HEK293 (cell line): ENCODE measurements at regions not wholly inside any gene's neighbourhood (a gene's known extent, or its start where the extent isn't known, plus 50 kb on each side); places are given as distances from the start of the nearest gene placed in this dataset.

Source experiments
- CTCF ChIA-PET: fragments of 350-600 bp; formaldehyde crosslinking; extraction: SDS; loops from one replicate; lab custom pipeline; 2021; ENCODE audit warnings: antibody characterized with exemption; lab: Yijun Ruan, JAX
- POLR2A ChIA-PET: fragments of 300-600 bp; formaldehyde crosslinking; extraction: SDS; loops from one replicate; lab custom pipeline; 2020; ENCODE audit warnings: antibody characterized with exemption, inconsistent platforms; lab: Yijun Ruan, JAX
- H3K27ac ChIP-seq: fragments of 200-500 bp; sonication (Bioruptor generic); 2 replicates; pipeline ENCODE4 v1.5.1; 2014; ENCODE audit warnings: low read depth, low read length, control low read depth, inconsistent platforms; ENCODE audit errors: extremely low read depth
- H3K36me3 ChIP-seq, 2 experiments: fragments of 200-500 bp in 1 of 2; sonication (Bioruptor generic) in 1 of 2; 1 replicate in 1 of 2; 2 replicates in 1 of 2; pipeline ENCODE4 v1.5.1; 2014 to 2017; ENCODE audit warnings: inconsistent platforms in 2 of 2, low read length in 2 of 2; ENCODE audit not compliant: control insufficient read depth in 2 of 2, insufficient read depth in 1 of 2
- H3K4me1 ChIP-seq: fragments of 200-500 bp; sonication (Bioruptor generic); 2 replicates; pipeline ENCODE4 v1.5.1; 2014; ENCODE audit warnings: mild to moderate bottlenecking, low read length, inconsistent platforms; ENCODE audit not compliant: control insufficient read depth, insufficient read depth
- H3K4me3 ChIP-seq: 2 replicates; pipeline ENCODE4 v1.5.1; 2011; ENCODE audit warnings: low read depth, mild to moderate bottlenecking, control low read depth, low read length, moderate library complexity
- H3K9me3 ChIP-seq: fragments of 200-500 bp; sonication (Bioruptor generic); 2 replicates; pipeline ENCODE4 v1.5.1; 2014; ENCODE audit warnings: low read depth, low read length, inconsistent platforms; ENCODE audit not compliant: control insufficient read depth, insufficient read depth
- GLIS2 ChIP-seq: fragments of 450-650 bp; formaldehyde crosslinking; IDR thresholded peaks from 2 replicates; pipeline ENCODE4 v1.5.1; 2016; ENCODE audit warnings: missing biosample characterization, missing genetic modification characterization
- HOXD13 ChIP-seq: sonication (generic); formaldehyde crosslinking; IDR thresholded peaks from 2 replicates; pipeline ENCODE4 v1.8.0; 2022; ENCODE audit warnings: missing genetic modification reagents, borderline replicate concordance
- IKZF3 ChIP-seq: fragments of 450-650 bp; IDR thresholded peaks from 2 replicates; pipeline ENCODE4 v1.5.0; 2018; ENCODE audit warnings: missing biosample characterization, mild to moderate bottlenecking, missing genetic modification characterization, moderate library complexity
- MEIS1 ChIP-seq: sonication (generic); formaldehyde crosslinking; IDR thresholded peaks from 2 replicates; pipeline ENCODE4 v1.8.1; 2022; ENCODE audit warnings: missing genetic modification reagents, mild to moderate bottlenecking, borderline replicate concordance
- OSR2 ChIP-seq: fragments of 450-650 bp; formaldehyde crosslinking; IDR thresholded peaks from 2 replicates; pipeline ENCODE4 v1.5.1; 2016; ENCODE audit warnings: missing biosample characterization, missing genetic modification characterization
- ZBTB20 ChIP-seq: fragments of 450-650 bp; formaldehyde crosslinking; IDR thresholded peaks from 2 replicates; pipeline ENCODE4 v1.5.1; 2016; ENCODE audit warnings: missing biosample characterization, missing genetic modification characterization
- ZEB2 ChIP-seq: fragments of 450-650 bp; formaldehyde crosslinking; IDR thresholded peaks from 2 replicates; pipeline ENCODE4 v1.5.1; 2016; ENCODE audit warnings: missing biosample characterization, missing genetic modification characterization
- ZNF132 ChIP-seq: fragments of 450-650 bp; formaldehyde crosslinking; IDR thresholded peaks from 2 replicates; pipeline ENCODE4 v1.5.1; 2017; ENCODE audit warnings: missing biosample characterization, missing genetic modification characterization, borderline replicate concordance
- ZNF155 ChIP-seq: fragments of 450-650 bp; formaldehyde crosslinking; IDR thresholded peaks from 2 replicates; pipeline ENCODE4 v1.5.1; 2016; ENCODE audit warnings: missing biosample characterization, missing genetic modification characterization
- ZNF24 ChIP-seq: fragments of 450-650 bp; formaldehyde crosslinking; IDR thresholded peaks from 2 replicates; pipeline ENCODE4 v1.5.1; 2016; ENCODE audit warnings: missing biosample characterization, missing genetic modification characterization
- ZNF473 ChIP-seq: fragments of 450-650 bp; formaldehyde crosslinking; IDR thresholded peaks from 2 replicates; pipeline ENCODE4 v1.5.1; 2017; ENCODE audit warnings: missing biosample characterization, missing genetic modification characterization
- ZNF558 ChIP-seq: fragments of 450-650 bp; formaldehyde crosslinking; IDR thresholded peaks from 2 replicates; pipeline ENCODE4 v1.5.1; 2016; ENCODE audit warnings: missing biosample characterization, missing genetic modification characterization
- ZNF585B ChIP-seq: fragments of 450-650 bp; formaldehyde crosslinking; IDR thresholded peaks from 2 replicates; pipeline ENCODE4 v1.5.1; 2016; ENCODE audit warnings: missing biosample characterization, missing genetic modification characterization
- ZNF596 ChIP-seq: fragments of 450-650 bp; IDR thresholded peaks from 2 replicates; pipeline ENCODE4 v1.5.0; 2018; ENCODE audit warnings: missing biosample characterization, mild to moderate bottlenecking, missing genetic modification characterization, moderate library complexity
- ZNF658 ChIP-seq: fragments of 450-650 bp; formaldehyde crosslinking; IDR thresholded peaks from 2 replicates; pipeline ENCODE4; 2016; ENCODE audit warnings: missing biosample characterization, missing genetic modification characterization
- ZNF670 ChIP-seq: fragments of 450-650 bp; formaldehyde crosslinking; IDR thresholded peaks from 2 replicates; pipeline ENCODE4 v1.5.1; 2016; ENCODE audit warnings: missing biosample characterization, missing genetic modification characterization, low read depth
- ZNF677 ChIP-seq: fragments of 450-650 bp; IDR thresholded peaks from 2 replicates; pipeline ENCODE4 v1.5.0; 2018; ENCODE audit warnings: missing biosample characterization, mild to moderate bottlenecking, missing genetic modification characterization, moderate library complexity
- ZNF785 ChIP-seq: fragments of 450-650 bp; formaldehyde crosslinking; IDR thresholded peaks from 2 replicates; pipeline ENCODE4 v1.5.1; 2016; ENCODE audit warnings: missing biosample characterization, missing genetic modification characterization
- TF ChIP-seq, protein P1 (sequence below): fragments of 450-650 bp; formaldehyde crosslinking; IDR thresholded peaks from 2 replicates; pipeline ENCODE4 v1.5.1; 2016; ENCODE audit warnings: missing biosample characterization, missing genetic modification characterization
- TF ChIP-seq, protein P2 (sequence below): fragments of 450-650 bp; formaldehyde crosslinking; IDR thresholded peaks from 2 replicates; pipeline ENCODE4 v1.5.1; 2017; ENCODE audit warnings: missing biosample characterization, missing genetic modification characterization
- TF ChIP-seq, protein P3 (sequence below): fragments of 450-650 bp; formaldehyde crosslinking; IDR thresholded peaks from 2 replicates; pipeline ENCODE4 v1.5.1; 2016; ENCODE audit warnings: missing biosample characterization, missing genetic modification characterization
- TF ChIP-seq, protein P4 (sequence below): fragments of 450-650 bp; formaldehyde crosslinking; IDR thresholded peaks from 2 replicates; pipeline ENCODE4 v1.5.1; 2016; ENCODE audit warnings: missing biosample characterization, missing genetic modification characterization

DNA sequence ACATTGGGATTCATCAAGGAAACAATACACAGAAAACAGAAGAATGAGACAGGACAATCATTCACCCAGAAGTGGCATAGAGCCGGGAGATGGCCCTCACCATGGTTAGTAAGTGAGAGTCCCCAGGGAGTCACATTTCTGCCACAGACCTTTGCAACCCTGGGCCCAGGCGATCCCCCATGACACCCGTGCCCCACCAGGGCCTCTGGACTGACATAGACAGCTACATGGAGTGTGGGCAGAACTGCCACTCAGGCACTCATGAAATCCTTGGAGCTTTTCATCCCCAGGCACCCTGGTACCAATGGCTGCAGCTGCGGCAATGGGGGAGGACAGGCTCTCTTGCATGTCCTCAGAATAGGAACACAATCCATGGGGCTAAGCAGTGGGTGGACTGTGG lies 174.5 kb upstream of the TRPC4 start:
- Histone ChIP-seq H3K4me3 (no peak overlapping the region), H3K9me3 (no peaks in the 10 kb centered on the region), H3K4me1 (no peaks in the 10 kb centered on the region), H3K36me3 (no peaks in the 10 kb centered on the region), H3K27ac (no peak overlapping the region)
- ChIA-PET CTCF (interaction anchor here (1.5 kb wide), 1 partner anchor 403 kb away, joined by 6 read pairs; no protein-coding TSS in a partner anchor), POLR2A (no interaction called here)
- TF ChIP-seq MEIS1 (CRISPR knock-in tag) (no peak), IKZF3 (tag by site-specific recombination) (no peak), ZNF677 (tag by site-specific recombination) (no peak), ZNF558 (tag by site-specific recombination) (no peak), ZNF658 (no peak), HOXD13 (CRISPR knock-in tag) (no peak)
- TF ChIP-seq, protein P1, sequence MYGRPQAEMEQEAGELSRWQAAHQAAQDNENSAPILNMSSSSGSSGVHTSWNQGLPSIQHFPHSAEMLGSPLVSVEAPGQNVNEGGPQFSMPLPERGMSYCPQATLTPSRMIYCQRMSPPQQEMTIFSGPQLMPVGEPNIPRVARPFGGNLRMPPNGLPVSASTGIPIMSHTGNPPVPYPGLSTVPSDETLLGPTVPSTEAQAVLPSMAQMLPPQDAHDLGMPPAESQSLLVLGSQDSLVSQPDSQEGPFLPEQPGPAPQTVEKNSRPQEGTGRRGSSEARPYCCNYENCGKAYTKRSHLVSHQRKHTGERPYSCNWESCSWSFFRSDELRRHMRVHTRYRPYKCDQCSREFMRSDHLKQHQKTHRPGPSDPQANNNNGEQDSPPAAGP (tag by site-specific recombination) = no peak
- TF ChIP-seq, protein P2, sequence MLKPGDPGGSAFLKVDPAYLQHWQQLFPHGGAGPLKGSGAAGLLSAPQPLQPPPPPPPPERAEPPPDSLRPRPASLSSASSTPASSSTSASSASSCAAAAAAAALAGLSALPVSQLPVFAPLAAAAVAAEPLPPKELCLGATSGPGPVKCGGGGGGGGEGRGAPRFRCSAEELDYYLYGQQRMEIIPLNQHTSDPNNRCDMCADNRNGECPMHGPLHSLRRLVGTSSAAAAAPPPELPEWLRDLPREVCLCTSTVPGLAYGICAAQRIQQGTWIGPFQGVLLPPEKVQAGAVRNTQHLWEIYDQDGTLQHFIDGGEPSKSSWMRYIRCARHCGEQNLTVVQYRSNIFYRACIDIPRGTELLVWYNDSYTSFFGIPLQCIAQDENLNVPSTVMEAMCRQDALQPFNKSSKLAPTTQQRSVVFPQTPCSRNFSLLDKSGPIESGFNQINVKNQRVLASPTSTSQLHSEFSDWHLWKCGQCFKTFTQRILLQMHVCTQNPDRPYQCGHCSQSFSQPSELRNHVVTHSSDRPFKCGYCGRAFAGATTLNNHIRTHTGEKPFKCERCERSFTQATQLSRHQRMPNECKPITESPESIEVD (tag by site-specific recombination) = no peak

DNA sequence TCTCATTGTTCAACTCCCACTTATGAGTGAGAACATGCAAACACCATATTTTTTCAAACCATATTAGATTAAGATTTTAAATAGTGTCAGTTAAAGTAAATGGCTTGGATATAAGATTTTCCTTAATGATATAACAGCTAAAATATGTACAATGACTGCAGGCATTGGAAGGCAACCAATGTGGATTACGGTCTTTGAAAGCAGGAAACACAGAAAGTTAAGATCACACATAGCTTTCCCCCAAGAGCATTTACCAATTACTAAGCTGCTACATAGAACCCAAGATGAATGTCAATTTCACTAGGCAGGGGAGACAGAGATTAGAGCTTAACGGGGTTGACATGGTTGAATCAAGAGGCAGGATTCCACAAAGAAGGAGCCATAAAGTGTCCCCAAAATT lies 173.2 kb upstream of the TRPC4 start:
- H3K9me3 ChIP-seq = no peaks in the 10 kb centered on the region
- CTCF ChIA-PET = interaction anchor here (1.5 kb wide), 1 partner anchor 402 kb away, joined by 6 read pairs; no protein-coding TSS in a partner anchor
- no peak overlapping the region for H3K4me3 ChIP-seq
- TF ChIP-seq ZNF155 (no peak), ZNF670 (no peak), ZBTB20 (tag by site-specific recombination) (no peak), OSR2 (tag by site-specific recombination) (no peak), GLIS2 (no peak), ZEB2 (tag by site-specific recombination) (no peak), ZNF596 (no peak), ZNF132 (tag by site-specific recombination) (no peak), ZNF585B (no peak), ZNF473 (tag by site-specific recombination) (no peak), ZNF24 (no peak), ZNF785 (tag by site-specific recombination) (no peak)
- TF ChIP-seq, protein P2 (tag by site-specific recombination) = no peak
- TF ChIP-seq, protein P3, sequence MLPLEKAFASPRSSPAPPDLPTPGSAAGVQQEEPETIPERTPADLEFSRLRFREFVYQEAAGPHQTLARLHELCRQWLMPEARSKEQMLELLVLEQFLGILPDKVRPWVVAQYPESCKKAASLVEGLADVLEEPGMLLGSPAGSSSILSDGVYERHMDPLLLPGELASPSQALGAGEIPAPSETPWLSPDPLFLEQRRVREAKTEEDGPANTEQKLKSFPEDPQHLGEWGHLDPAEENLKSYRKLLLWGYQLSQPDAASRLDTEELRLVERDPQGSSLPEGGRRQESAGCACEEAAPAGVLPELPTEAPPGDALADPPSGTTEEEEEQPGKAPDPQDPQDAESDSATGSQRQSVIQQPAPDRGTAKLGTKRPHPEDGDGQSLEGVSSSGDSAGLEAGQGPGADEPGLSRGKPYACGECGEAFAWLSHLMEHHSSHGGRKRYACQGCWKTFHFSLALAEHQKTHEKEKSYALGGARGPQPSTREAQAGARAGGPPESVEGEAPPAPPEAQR (tag by site-specific recombination) = no peak
- TF ChIP-seq, protein P4, sequence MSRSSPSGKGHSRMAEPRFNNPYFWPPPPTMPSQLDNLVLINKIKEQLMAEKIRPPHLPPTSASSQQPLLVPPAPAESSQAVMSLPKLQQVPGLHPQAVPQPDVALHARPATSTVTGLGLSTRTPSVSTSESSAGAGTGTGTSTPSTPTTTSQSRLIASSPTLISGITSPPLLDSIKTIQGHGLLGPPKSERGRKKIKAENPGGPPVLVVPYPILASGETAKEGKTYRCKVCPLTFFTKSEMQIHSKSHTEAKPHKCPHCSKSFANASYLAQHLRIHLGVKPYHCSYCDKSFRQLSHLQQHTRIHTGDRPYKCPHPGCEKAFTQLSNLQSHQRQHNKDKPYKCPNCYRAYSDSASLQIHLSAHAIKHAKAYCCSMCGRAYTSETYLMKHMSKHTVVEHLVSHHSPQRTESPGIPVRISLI (tag by site-specific recombination) = no peak
- H3K27ac ChIP-seq = no peak overlapping the region
- H3K4me1 ChIP-seq = no peaks in the 10 kb centered on the region
- POLR2A ChIA-PET = no interaction called here
- H3K36me3 ChIP-seq = no peaks in the 10 kb centered on the region
